ENCODE measurements at regions not wholly inside any gene's neighbourhood (a gene's known extent, or its start where the extent isn't known, plus 50 kb on each side); places are given as distances from the start of the nearest gene placed in this dataset.

- Mint-ChIP-seq H3K36me3 (ENCODE audit: low read depth) (no peaks in the 10 kb centered on the region), H3K27me3 (peaks cover 5% of the 10 kb centered on the region), H3K4me3 (no peak overlapping the region), H3K4me1 (ENCODE audit: low read depth) (peaks cover 26% of the 10 kb centered on the region), H3K27ac (peak overlapping the region; percentile 75), H3K9me3 (no peaks in the 10 kb centered on the region)
- intact Hi-C loops (cut with micrococcal nuclease), result no loop called here
- ChIA-PET CTCF (interaction anchor here (1.5 kb wide), 1 partner anchor 14 kb away, joined by 4 read pairs; no protein-coding TSS in a partner anchor), POLR2A (interaction anchor here (0.7 to 1.4 kb wide), 2 partner anchors 13 to 14 kb away, joined by 5 to 6 read pairs; no protein-coding TSS in a partner anchor)
- ATAC-seq, result peak; percentile 72
- no peak for DNase-seq
- no peak for TF ChIP-seq CTCF (IDR thresholded peaks at IDR 0.05)
These were observed 276.0 kb downstream of the AUH start for GRCh38 chr9:91085517-91086291.

GRCh38 chr9:91086657-91087461, 274.9 kb downstream of the AUH start:
- no peak for DNase-seq
- intact Hi-C loops (cut with micrococcal nuclease), result no loop called here
- peaks cover 5% of the 10 kb centered on the region for H3K27me3 Mint-ChIP-seq
- ChIA-PET CTCF (interaction anchor here (1.5 to 1.8 kb wide), 2 partner anchors 13 to 106 kb away, joined by 4 read pairs; no protein-coding TSS in a partner anchor), POLR2A (interaction anchor here (1.1 kb wide), 1 partner anchor 38 kb away, joined by 3 read pairs; no protein-coding TSS in a partner anchor)
- no peak overlapping the region for H3K4me3 Mint-ChIP-seq
- no peak for TF ChIP-seq CTCF (IDR thresholded peaks at IDR 0.05)
- H3K36me3 Mint-ChIP-seq (ENCODE audit: low read depth), result no peaks in the 10 kb centered on the region
- peaks cover 26% of the 10 kb centered on the region for H3K4me1 Mint-ChIP-seq (ENCODE audit: low read depth)
- no peak for ATAC-seq
- no peaks in the 10 kb centered on the region for H3K9me3 Mint-ChIP-seq
- H3K27ac Mint-ChIP-seq, result no peak overlapping the region

GRCh38 chr9:91087462-91087759, 274.3 kb downstream of the AUH start:
- H3K4me1 Mint-ChIP-seq (ENCODE audit: low read depth), result peaks cover 26% of the 10 kb centered on the region
- no peak for ATAC-seq

GRCh38 chr9:91089405-91090129, 272.2 kb downstream of the AUH start:
- ChIA-PET POLR2A (interaction anchor here (1.4 to 1.8 kb wide), 3 partner anchors 9 to 58 kb away, joined by 4 to 12 read pairs (median 6); no protein-coding TSS in a partner anchor), CTCF (interaction anchor here (0.7 to 2.2 kb wide), 13 partner anchors 9 to 155 kb away, joined by 3 to 17 read pairs (median 3); no protein-coding TSS in a partner anchor)
- H3K27ac Mint-ChIP-seq, result peak overlapping the region; percentile 31
- peak; percentile 20 for TF ChIP-seq CTCF (IDR thresholded peaks at IDR 0.05)
- H3K4me1 Mint-ChIP-seq (ENCODE audit: low read depth), result peaks cover 27% of the 10 kb centered on the region
- H3K27me3 Mint-ChIP-seq, result peaks cover 1% of the 10 kb centered on the region
- H3K9me3 Mint-ChIP-seq, result peaks cover 8% of the 10 kb centered on the region
- ATAC-seq (peak; percentile 61), DNase-seq (peak; percentile 48)
- H3K36me3 Mint-ChIP-seq (ENCODE audit: low read depth), result peaks cover 8% of the 10 kb centered on the region
- H3K4me3 Mint-ChIP-seq, result no peak overlapping the region
- intact Hi-C loops (cut with micrococcal nuclease), result no loop called here

More at GRCh38 chr9:91087462-91087759, 274.3 kb downstream of the AUH start:
- POLR2A ChIA-PET, result interaction anchor here (1.1 kb wide), 1 partner anchor 38 kb away, joined by 3 read pairs; no protein-coding TSS in a partner anchor
- CTCF ChIA-PET, result interaction anchor here (1.8 kb wide), 1 partner anchor 106 kb away, joined by 4 read pairs; no protein-coding TSS in a partner anchor
- no peaks in the 10 kb centered on the region for H3K9me3 Mint-ChIP-seq
- H3K36me3 Mint-ChIP-seq (ENCODE audit: low read depth), result no peaks in the 10 kb centered on the region
- H3K27ac Mint-ChIP-seq, result no peak overlapping the region
- H3K27me3 Mint-ChIP-seq, result peaks cover 5% of the 10 kb centered on the region
- intact Hi-C loops (cut with micrococcal nuclease), result no loop called here
- H3K4me3 Mint-ChIP-seq, result no peak overlapping the region
- DNase-seq, result no peak
- no peak for TF ChIP-seq CTCF (IDR thresholded peaks at IDR 0.05)

Data from activated CD8-positive, alpha-beta T cell treated with anti-CD3 and anti-CD28 coated beads for 36 hours (primary cell).